Panc1 (cell line): ENCODE measurements at regions not wholly inside any gene's neighbourhood (a gene's known extent, or its start where the extent isn't known, plus 50 kb on each side); places are given as distances from the start of the nearest gene placed in this dataset.

ENCODE experiments used
- ATAC-seq: fragments of 200-7000 bp; cut with Tn5 transposase; 2 replicates; pipeline ENCODE4 v1.9.1; 2020; ENCODE audit warnings: mild to moderate bottlenecking, moderate library complexity
- BruUV-seq: library from RNA; stranded (reverse); fragments of 400-500 nt; replicated peaks from 2 replicates; lab custom pipeline; 2021; lab: Mats Ljungman, UMichigan
- CTCF ChIA-PET: fragments of 300-600 bp; sonication (Branson Sonifier 250); formaldehyde crosslinking; loops from one replicate; lab custom pipeline; 2022; ENCODE audit warnings: antibody characterized with exemption; lab: Charles Lee
- POLR2A ChIA-PET: fragments of 300-600 bp; sonication (Branson Sonifier 250); formaldehyde crosslinking; loops from one replicate; lab custom pipeline; 2022; ENCODE audit warnings: antibody characterized with exemption; lab: Charles Lee
- DNase-seq: peaks from one replicate; pipeline ENCODE4 v3.0.0-alpha.2; 2010; ENCODE audit warnings: low read depth, low spot score
- H3K27ac ChIP-seq: 2 replicates; pipeline ENCODE4 v1.5.1; 2011; ENCODE audit warnings: mild to moderate bottlenecking, low read length, inconsistent platforms
- H3K27me3 ChIP-seq: fragments of 200-500 bp; sonication (Bioruptor generic); 2 replicates; pipeline ENCODE4 v1.6.0; 2014; ENCODE audit warnings: low read length, inconsistent platforms; ENCODE audit not compliant: control insufficient read depth, insufficient read depth
- H3K36me3 ChIP-seq: fragments of 200-500 bp; sonication (Bioruptor generic); 2 replicates; pipeline ENCODE4 v1.5.1; 2014; ENCODE audit warnings: inconsistent platforms, mild to moderate bottlenecking, low read length, moderate library complexity; ENCODE audit not compliant: control insufficient read depth, insufficient read depth
- H3K4me1 ChIP-seq: 2 replicates; pipeline ENCODE4 v1.5.1; 2011; ENCODE audit warnings: inconsistent platforms, mild to moderate bottlenecking, low read length, moderate library complexity; ENCODE audit not compliant: control insufficient read depth, insufficient read depth
- H3K4me3 ChIP-seq, 2 experiments: 2 replicates each; pipeline ENCODE4 v1.5.1; 2011 to 2012; ENCODE audit warnings: low read depth in 2 of 2, low read length in 2 of 2, mild to moderate bottlenecking in 2 of 2, inconsistent platforms in 1 of 2, moderate library complexity in 1 of 2
- H3K9me3 ChIP-seq: fragments of 200-500 bp; sonication (Bioruptor generic); 2 replicates; pipeline ENCODE4 v1.5.1; 2014; ENCODE audit warnings: low read depth, mild to moderate bottlenecking, inconsistent platforms, low read length, moderate library complexity; ENCODE audit not compliant: control insufficient read depth, insufficient read depth
- POLR2AphosphoS5 ChIP-seq: IDR thresholded peaks from 2 replicates; pipeline ENCODE4 v1.6.1; 2012; ENCODE audit warnings: mild to moderate bottlenecking, low read depth, low read length, moderate library complexity
- SIN3A ChIP-seq: IDR thresholded peaks from 2 replicates; pipeline ENCODE4 v1.6.1; 2012; ENCODE audit warnings: low read depth, mild to moderate bottlenecking, low read length, moderate library complexity, borderline replicate concordance; ENCODE audit not compliant: insufficient read depth
- TCF7L2 ChIP-seq: IDR thresholded peaks from 2 replicates; pipeline ENCODE4 v1.6.1; 2011; ENCODE audit warnings: mild to moderate bottlenecking, low read depth, low read length, inconsistent platforms
- in situ Hi-C: cut with HindIII; loops from 2 replicates; pipeline ENCODE4 v1.10.0; 2016; ENCODE audit warnings: low sequenced_read_pairs, low pct_unique_long_range_greater_than_20kb
- intact Hi-C: fragments of 100-400 bp; cut with micrococcal nuclease; formaldehyde crosslinking; loops from one replicate; pipeline ENCODE4 v1.10.0; 2022; ENCODE audit not compliant: unreplicated experiment
- TF ChIP-seq, protein P1 (sequence below): fragments of 450-650 bp; IDR thresholded peaks from 2 replicates; pipeline ENCODE4 v1.5.1; 2017; ENCODE audit warnings: mild to moderate bottlenecking
- TF ChIP-seq, protein P2 (sequence below), 2 experiments: IDR thresholded peaks; 2 replicates each; pipeline ENCODE4 v1.6.1; 2011 to 2012; ENCODE audit warnings: low read depth in 2 of 2, control low read depth in 1 of 2, low read length in 1 of 2, mild to moderate bottlenecking in 1 of 2, moderate library complexity in 1 of 2; ENCODE audit not compliant: insufficient read depth in 1 of 2

DNA sequence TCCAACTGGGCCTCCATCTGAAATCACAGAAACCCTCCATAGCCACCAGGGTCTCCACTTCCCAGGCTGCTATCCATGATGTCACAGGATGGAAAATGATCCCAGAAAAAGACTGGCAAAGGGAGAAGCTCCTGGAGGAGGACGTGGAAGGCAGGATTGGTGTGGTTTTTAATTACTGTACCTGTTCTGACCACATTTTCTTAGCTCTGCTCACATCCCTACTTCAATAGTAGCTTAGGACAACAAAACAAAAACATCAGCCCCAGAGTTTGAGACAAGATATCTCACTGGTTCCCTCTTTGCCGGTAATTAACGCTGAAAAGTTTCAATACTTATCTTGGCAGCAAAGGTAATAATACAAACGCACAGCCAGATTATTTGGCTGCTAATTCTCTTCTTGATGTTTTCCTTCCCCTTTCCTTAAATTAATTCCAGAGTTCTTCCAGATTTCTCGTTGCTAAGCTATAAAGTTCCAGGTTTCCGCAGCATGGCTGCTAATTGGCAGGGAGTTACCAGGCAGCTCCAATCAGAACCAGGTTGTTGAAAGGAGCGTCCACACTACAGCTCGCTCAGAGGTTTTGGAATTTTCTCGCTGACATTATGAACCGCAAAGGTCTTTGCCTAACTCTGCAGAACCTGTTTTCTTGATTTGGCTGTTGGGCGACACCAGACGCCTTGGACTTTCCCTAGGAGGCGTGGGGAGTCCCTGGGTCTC is 263.4 kb downstream of the MRTFB start:
- Histone ChIP-seq H3K27me3 (no peaks in the 10 kb centered on the region), H3K9me3 (no peaks in the 10 kb centered on the region), H3K4me1 (no peaks in the 10 kb centered on the region), H3K4me3 (no peak overlapping the region), H3K36me3 (no peaks in the 10 kb centered on the region), H3K27ac (no peak overlapping the region)
- in situ Hi-C loops = no loop called here
- intact Hi-C loops = no loop called here
- DNase-seq = no peak
- POLR2A ChIA-PET = no interaction called here
- BruUV-seq = no TSS peak
- TF ChIP-seq, protein P1, sequence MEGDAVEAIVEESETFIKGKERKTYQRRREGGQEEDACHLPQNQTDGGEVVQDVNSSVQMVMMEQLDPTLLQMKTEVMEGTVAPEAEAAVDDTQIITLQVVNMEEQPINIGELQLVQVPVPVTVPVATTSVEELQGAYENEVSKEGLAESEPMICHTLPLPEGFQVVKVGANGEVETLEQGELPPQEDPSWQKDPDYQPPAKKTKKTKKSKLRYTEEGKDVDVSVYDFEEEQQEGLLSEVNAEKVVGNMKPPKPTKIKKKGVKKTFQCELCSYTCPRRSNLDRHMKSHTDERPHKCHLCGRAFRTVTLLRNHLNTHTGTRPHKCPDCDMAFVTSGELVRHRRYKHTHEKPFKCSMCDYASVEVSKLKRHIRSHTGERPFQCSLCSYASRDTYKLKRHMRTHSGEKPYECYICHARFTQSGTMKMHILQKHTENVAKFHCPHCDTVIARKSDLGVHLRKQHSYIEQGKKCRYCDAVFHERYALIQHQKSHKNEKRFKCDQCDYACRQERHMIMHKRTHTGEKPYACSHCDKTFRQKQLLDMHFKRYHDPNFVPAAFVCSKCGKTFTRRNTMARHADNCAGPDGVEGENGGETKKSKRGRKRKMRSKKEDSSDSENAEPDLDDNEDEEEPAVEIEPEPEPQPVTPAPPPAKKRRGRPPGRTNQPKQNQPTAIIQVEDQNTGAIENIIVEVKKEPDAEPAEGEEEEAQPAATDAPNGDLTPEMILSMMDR = no peak
- TF ChIP-seq TCF7L2 (no peak), SIN3A (no peak), POLR2AphosphoS5 (no peak)
- TF ChIP-seq, protein P2, sequence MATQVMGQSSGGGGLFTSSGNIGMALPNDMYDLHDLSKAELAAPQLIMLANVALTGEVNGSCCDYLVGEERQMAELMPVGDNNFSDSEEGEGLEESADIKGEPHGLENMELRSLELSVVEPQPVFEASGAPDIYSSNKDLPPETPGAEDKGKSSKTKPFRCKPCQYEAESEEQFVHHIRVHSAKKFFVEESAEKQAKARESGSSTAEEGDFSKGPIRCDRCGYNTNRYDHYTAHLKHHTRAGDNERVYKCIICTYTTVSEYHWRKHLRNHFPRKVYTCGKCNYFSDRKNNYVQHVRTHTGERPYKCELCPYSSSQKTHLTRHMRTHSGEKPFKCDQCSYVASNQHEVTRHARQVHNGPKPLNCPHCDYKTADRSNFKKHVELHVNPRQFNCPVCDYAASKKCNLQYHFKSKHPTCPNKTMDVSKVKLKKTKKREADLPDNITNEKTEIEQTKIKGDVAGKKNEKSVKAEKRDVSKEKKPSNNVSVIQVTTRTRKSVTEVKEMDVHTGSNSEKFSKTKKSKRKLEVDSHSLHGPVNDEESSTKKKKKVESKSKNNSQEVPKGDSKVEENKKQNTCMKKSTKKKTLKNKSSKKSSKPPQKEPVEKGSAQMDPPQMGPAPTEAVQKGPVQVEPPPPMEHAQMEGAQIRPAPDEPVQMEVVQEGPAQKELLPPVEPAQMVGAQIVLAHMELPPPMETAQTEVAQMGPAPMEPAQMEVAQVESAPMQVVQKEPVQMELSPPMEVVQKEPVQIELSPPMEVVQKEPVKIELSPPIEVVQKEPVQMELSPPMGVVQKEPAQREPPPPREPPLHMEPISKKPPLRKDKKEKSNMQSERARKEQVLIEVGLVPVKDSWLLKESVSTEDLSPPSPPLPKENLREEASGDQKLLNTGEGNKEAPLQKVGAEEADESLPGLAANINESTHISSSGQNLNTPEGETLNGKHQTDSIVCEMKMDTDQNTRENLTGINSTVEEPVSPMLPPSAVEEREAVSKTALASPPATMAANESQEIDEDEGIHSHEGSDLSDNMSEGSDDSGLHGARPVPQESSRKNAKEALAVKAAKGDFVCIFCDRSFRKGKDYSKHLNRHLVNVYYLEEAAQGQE (IDR thresholded peaks at IDR 0.05; ENCODE audit: insufficient read depth in 1 of 2, low read depth in 2 of 2, low read length in 1 of 2) = no peak
- CTCF ChIA-PET = no interaction called here
- ATAC-seq = no peak

DNA sequence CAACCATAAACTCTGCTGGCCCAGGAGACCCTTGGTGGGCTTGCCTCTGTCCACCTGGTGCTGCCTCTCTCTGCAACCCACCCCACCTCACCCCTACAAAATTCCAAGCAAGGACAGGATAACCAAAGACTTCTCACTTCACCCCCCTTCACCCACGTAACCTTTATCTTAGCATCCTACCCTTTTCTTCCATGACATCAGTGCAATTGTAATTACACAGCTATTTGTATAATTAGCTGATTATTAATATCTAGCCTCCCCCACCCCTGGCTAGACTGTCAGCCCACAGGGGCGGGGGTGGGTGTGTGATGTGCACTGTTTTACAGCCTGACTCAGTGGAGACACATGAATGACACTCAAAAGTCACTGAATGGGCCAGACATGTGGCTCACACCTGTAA is 262.2 kb downstream of the MRTFB start:
- Histone ChIP-seq H3K9me3 (no peaks in the 10 kb centered on the region), H3K27me3 (no peaks in the 10 kb centered on the region), H3K4me3 (no peak overlapping the region), H3K36me3 (no peaks in the 10 kb centered on the region), H3K27ac (no peak overlapping the region), H3K4me1 (no peaks in the 10 kb centered on the region)
- TF ChIP-seq, protein P2 (IDR thresholded peaks at IDR 0.05; ENCODE audit: insufficient read depth in 1 of 2, low read depth in 2 of 2, low read length in 1 of 2) = no peak
- TF ChIP-seq, protein P1 = no peak
- TF ChIP-seq POLR2AphosphoS5 = no peak
- no peak for TF ChIP-seq TCF7L2
- no peak for TF ChIP-seq SIN3A
- DNase-seq (no peak), ATAC-seq (no peak)
- ChIA-PET CTCF (interaction anchor here (0.6 to 0.7 kb wide), 2 partner anchors 26 to 334 kb away, joined by 3 to 9 read pairs; no protein-coding TSS in a partner anchor), POLR2A (no interaction called here)
- in situ Hi-C loops = no loop called here
- BruUV-seq = no TSS peak
- intact Hi-C loops = no loop called here
